ENCODE measurements at regions not wholly inside any gene's neighbourhood (a gene's known extent, or its start where the extent isn't known, plus 50 kb on each side); places are given as distances from the start of the nearest gene placed in this dataset.

GRCh38 chr7:13407911-13408310, 581.6 kb downstream of the ETV1 start:
- TF ChIP-seq, protein P1, sequence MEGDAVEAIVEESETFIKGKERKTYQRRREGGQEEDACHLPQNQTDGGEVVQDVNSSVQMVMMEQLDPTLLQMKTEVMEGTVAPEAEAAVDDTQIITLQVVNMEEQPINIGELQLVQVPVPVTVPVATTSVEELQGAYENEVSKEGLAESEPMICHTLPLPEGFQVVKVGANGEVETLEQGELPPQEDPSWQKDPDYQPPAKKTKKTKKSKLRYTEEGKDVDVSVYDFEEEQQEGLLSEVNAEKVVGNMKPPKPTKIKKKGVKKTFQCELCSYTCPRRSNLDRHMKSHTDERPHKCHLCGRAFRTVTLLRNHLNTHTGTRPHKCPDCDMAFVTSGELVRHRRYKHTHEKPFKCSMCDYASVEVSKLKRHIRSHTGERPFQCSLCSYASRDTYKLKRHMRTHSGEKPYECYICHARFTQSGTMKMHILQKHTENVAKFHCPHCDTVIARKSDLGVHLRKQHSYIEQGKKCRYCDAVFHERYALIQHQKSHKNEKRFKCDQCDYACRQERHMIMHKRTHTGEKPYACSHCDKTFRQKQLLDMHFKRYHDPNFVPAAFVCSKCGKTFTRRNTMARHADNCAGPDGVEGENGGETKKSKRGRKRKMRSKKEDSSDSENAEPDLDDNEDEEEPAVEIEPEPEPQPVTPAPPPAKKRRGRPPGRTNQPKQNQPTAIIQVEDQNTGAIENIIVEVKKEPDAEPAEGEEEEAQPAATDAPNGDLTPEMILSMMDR (IDR thresholded peaks at IDR 0.05; ENCODE audit: unreplicated experiment in 3 of 3), result no peak
- Mint-ChIP-seq H3K4me1 (no peaks in the 10 kb centered on the region), H3K27me3 (ENCODE audit: low read depth) (no peaks in the 10 kb centered on the region), H3K4me3 (no peak overlapping the region), H3K9me3 (no peaks in the 10 kb centered on the region), H3K27ac (no peak overlapping the region), H3K36me3 (ENCODE audit: low read depth) (no peaks in the 10 kb centered on the region)

DNA sequence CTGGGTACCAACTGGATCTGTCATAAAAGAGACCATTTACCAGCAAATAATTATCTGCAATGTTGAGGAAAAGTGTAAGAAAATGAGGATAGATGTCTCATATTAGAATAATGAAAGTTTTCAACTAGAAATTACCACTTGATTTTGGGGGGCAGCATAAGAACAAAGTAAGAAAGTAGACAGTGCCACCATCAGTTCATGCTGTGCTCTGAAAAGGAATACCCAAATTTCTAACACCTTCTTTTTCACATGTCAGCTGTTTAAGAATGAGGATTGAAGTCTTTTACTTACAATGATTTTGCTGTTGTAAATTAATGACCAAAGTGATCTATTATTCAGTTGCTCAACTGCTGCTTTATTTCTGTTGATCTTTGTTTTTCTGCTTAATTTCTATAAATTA, 578.3 kb downstream of the ETV1 start:
- Mint-ChIP-seq H3K27ac (no peak overlapping the region), H3K36me3 (ENCODE audit: low read depth) (no peaks in the 10 kb centered on the region), H3K9me3 (no peaks in the 10 kb centered on the region), H3K27me3 (ENCODE audit: low read depth) (no peaks in the 10 kb centered on the region), H3K4me3 (no peak overlapping the region), H3K4me1 (peaks cover 7% of the 10 kb centered on the region)
- TF ChIP-seq, protein P1 (IDR thresholded peaks at IDR 0.05; ENCODE audit: unreplicated experiment in 3 of 3), result no peak

GRCh38 chr7:13411636-13412035, 577.8 kb downstream of the ETV1 start:
- Mint-ChIP-seq H3K4me1 (peaks cover 7% of the 10 kb centered on the region), H3K9me3 (no peaks in the 10 kb centered on the region), H3K27ac (no peak overlapping the region), H3K4me3 (no peak overlapping the region), H3K27me3 (ENCODE audit: low read depth) (no peaks in the 10 kb centered on the region), H3K36me3 (ENCODE audit: low read depth) (no peaks in the 10 kb centered on the region)
- TF ChIP-seq, protein P1 (IDR thresholded peaks at IDR 0.05; ENCODE audit: unreplicated experiment in 3 of 3), result no peak

DNA sequence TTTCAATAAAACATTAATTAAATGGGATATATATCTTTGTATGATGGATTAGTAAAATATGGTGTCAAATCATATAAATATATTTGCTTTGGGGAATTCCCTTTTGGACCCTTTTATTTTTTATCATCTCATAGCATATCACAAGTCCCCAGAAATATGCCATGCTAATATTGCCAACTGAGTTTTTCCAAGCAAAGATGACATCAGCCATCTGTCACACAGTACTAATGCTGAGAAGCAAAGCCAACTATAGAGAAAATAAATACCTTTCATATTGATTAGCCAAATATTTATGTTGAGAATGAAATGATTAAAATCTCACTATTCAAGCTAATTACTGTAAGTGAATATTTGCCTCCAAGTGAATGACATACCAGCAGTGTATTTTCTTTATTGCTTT, 575.3 kb downstream of the ETV1 start:
- Mint-ChIP-seq H3K36me3 (ENCODE audit: low read depth) (no peaks in the 10 kb centered on the region), H3K27ac (no peak overlapping the region), H3K4me1 (peaks cover 7% of the 10 kb centered on the region), H3K27me3 (ENCODE audit: low read depth) (no peaks in the 10 kb centered on the region), H3K4me3 (no peak overlapping the region), H3K9me3 (peaks cover 3% of the 10 kb centered on the region)
- TF ChIP-seq, protein P1 (IDR thresholded peaks at IDR 0.05; ENCODE audit: unreplicated experiment in 3 of 3), result no peak

- no peaks in the 10 kb centered on the region for H3K36me3 Mint-ChIP-seq (ENCODE audit: low read depth)
Observed at GRCh38 chr7:13414661-13415107, 574.8 kb downstream of the ETV1 start.

GRCh38 chr7:13416071-13416470, 573.4 kb downstream of the ETV1 start:
- Mint-ChIP-seq H3K36me3 (ENCODE audit: low read depth) (no peaks in the 10 kb centered on the region), H3K9me3 (peaks cover 7% of the 10 kb centered on the region), H3K27ac (no peak overlapping the region), H3K27me3 (ENCODE audit: low read depth) (no peaks in the 10 kb centered on the region), H3K4me1 (peaks cover 7% of the 10 kb centered on the region), H3K4me3 (no peak overlapping the region)
- TF ChIP-seq, protein P1 (IDR thresholded peaks at IDR 0.05; ENCODE audit: unreplicated experiment in 3 of 3), result no peak

More at GRCh38 chr7:13414661-13415107, 574.8 kb downstream of the ETV1 start:
- peak overlapping the region in 1 of 3 experiments; percentile 15 for H3K27ac Mint-ChIP-seq
- peaks cover 7% of the 10 kb centered on the region for H3K4me1 Mint-ChIP-seq
- TF ChIP-seq, protein P1 (IDR thresholded peaks at IDR 0.05; ENCODE audit: unreplicated experiment in 3 of 3), result no peak
- H3K4me3 Mint-ChIP-seq, result no peak overlapping the region
- no peaks in the 10 kb centered on the region for H3K27me3 Mint-ChIP-seq (ENCODE audit: low read depth)
- peaks cover 3% of the 10 kb centered on the region for H3K9me3 Mint-ChIP-seq
